Epithelial cell of proximal tubule (primary cell): ENCODE measurements at regions not wholly inside any gene's neighbourhood (a gene's known extent, or its start where the extent isn't known, plus 50 kb on each side); places are given as distances from the start of the nearest gene placed in this dataset.

Experiments
- DNase-seq: peaks from one replicate; pipeline ENCODE4 v3.0.0-alpha.2; 2011; ENCODE audit warnings: low read depth
- H3K4me3 ChIP-seq: 2 replicates; pipeline ENCODE4 v1.5.1; 2011; ENCODE audit warnings: low read depth, mild to moderate bottlenecking, low read length
- TF ChIP-seq, protein P1 (sequence below): conservative IDR thresholded peaks from 2 replicates; pipeline ENCODE4 v1.5.1; 2012; ENCODE audit warnings: low read depth, mild to moderate bottlenecking, low read length

- H3K4me3 ChIP-seq = no peak overlapping the region
- DNase-seq = no peak
- TF ChIP-seq, protein P1, sequence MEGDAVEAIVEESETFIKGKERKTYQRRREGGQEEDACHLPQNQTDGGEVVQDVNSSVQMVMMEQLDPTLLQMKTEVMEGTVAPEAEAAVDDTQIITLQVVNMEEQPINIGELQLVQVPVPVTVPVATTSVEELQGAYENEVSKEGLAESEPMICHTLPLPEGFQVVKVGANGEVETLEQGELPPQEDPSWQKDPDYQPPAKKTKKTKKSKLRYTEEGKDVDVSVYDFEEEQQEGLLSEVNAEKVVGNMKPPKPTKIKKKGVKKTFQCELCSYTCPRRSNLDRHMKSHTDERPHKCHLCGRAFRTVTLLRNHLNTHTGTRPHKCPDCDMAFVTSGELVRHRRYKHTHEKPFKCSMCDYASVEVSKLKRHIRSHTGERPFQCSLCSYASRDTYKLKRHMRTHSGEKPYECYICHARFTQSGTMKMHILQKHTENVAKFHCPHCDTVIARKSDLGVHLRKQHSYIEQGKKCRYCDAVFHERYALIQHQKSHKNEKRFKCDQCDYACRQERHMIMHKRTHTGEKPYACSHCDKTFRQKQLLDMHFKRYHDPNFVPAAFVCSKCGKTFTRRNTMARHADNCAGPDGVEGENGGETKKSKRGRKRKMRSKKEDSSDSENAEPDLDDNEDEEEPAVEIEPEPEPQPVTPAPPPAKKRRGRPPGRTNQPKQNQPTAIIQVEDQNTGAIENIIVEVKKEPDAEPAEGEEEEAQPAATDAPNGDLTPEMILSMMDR = no peak
These were observed 273.4 kb upstream of the GRIA3 start for GRCh38 chrX:122910697-122911096.

DNA sequence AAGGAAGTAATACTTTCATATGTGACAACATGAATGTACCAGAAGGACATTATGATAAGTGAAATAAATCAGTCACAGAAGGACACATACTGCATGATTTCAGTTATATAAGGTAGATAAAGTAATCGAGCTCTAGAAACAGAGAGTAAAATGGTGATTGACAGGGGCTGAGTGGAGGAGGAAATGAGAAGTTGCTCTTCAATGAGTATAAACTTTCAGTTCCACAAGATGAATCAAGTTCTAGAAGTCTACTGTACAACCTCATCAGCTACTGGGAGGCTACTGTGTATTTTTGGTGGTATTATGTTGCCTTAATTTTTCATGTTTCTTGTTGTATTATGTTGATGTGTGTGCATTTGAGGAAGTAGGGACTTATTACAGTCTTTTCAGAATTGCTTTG lies 270.9 kb upstream of the GRIA3 start:
- H3K4me3 ChIP-seq = no peak overlapping the region
- DNase-seq = no peak
- TF ChIP-seq, protein P1 = no peak

DNA sequence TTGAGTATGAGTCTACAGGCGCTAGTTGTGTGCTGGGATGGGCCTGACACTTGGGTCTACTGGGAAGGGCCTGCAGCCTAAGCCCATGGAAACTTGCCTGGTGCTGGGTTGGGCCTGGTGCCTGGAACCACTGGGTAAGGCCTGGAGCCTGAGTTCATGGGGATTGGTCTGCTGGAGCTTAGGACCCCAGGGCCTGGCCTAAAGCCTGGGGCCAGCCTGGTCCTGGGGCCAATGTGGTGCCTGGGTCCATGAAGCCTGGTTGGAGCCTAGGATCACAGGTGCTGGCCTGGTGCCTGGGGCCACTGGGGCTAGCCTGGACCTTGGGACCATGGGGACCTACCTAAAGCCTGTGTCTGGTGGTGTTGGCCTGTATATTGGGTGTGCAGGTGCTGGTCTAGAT lies 270.3 kb upstream of the GRIA3 start:
- DNase-seq = no peak
- TF ChIP-seq, protein P1 = no peak
- no peak overlapping the region for H3K4me3 ChIP-seq

- DNase-seq = no peak
- H3K4me3 ChIP-seq = no peak overlapping the region
- TF ChIP-seq, protein P1 = no peak
These were observed 269.8 kb upstream of the GRIA3 start for GRCh38 chrX:122914256-122914655.

- DNase-seq = no peak
- TF ChIP-seq, protein P1 = no peak
These were observed 249.9 kb upstream of the GRIA3 start for GRCh38 chrX:122934131-122934530.

DNA sequence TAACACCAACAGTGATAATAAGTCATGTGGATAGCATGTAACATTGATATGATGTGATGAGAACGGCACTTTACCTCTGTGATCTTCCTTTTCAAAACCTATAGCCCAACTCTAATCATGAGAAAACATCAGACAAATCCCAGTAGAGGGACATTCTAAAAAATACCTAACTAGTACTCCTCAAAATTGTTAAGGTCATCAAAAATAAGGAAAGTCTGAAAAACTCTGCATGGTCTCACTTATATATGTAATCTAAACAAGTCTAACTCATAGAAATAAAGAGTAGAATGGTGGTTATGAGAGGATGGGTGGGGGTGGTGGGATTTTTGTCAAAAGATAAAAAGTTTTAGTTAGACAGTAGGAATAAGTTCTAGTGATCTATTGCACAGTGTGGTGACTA lies 243.9 kb upstream of the GRIA3 start:
- no peak for DNase-seq
- H3K4me3 ChIP-seq = no peak overlapping the region
- TF ChIP-seq, protein P1 = no peak

More at GRCh38 chrX:122934131-122934530, 249.9 kb upstream of the GRIA3 start:
- H3K4me3 ChIP-seq = no peak overlapping the region

- no peak overlapping the region for H3K4me3 ChIP-seq
- DNase-seq = no peak
- TF ChIP-seq, protein P1 = no peak
These were observed 242.3 kb upstream of the GRIA3 start for GRCh38 chrX:122941806-122942205.
